Panc1 (cell line): ENCODE measurements at regions not wholly inside any gene's neighbourhood (a gene's known extent, or its start where the extent isn't known, plus 50 kb on each side); places are given as distances from the start of the nearest gene placed in this dataset.

Experiments used
- ATAC-seq: fragments of 200-7000 bp; cut with Tn5 transposase; 2 replicates; pipeline ENCODE4 v1.9.1; 2020; ENCODE audit warnings: mild to moderate bottlenecking, moderate library complexity
- BruUV-seq: library from RNA; stranded (reverse); fragments of 400-500 nt; replicated peaks from 2 replicates; lab custom pipeline; 2021; lab: Mats Ljungman, UMichigan
- CTCF ChIA-PET: fragments of 300-600 bp; sonication (Branson Sonifier 250); formaldehyde crosslinking; loops from one replicate; lab custom pipeline; 2022; ENCODE audit warnings: antibody characterized with exemption; lab: Charles Lee
- POLR2A ChIA-PET: fragments of 300-600 bp; sonication (Branson Sonifier 250); formaldehyde crosslinking; loops from one replicate; lab custom pipeline; 2022; ENCODE audit warnings: antibody characterized with exemption; lab: Charles Lee
- DNase-seq: peaks from one replicate; pipeline ENCODE4 v3.0.0-alpha.2; 2010; ENCODE audit warnings: low read depth, low spot score
- H3K27ac ChIP-seq: 2 replicates; pipeline ENCODE4 v1.5.1; 2011; ENCODE audit warnings: mild to moderate bottlenecking, low read length, inconsistent platforms
- H3K27me3 ChIP-seq: fragments of 200-500 bp; sonication (Bioruptor generic); 2 replicates; pipeline ENCODE4 v1.6.0; 2014; ENCODE audit warnings: low read length, inconsistent platforms; ENCODE audit not compliant: control insufficient read depth, insufficient read depth
- H3K36me3 ChIP-seq: fragments of 200-500 bp; sonication (Bioruptor generic); 2 replicates; pipeline ENCODE4 v1.5.1; 2014; ENCODE audit warnings: inconsistent platforms, mild to moderate bottlenecking, low read length, moderate library complexity; ENCODE audit not compliant: control insufficient read depth, insufficient read depth
- H3K4me1 ChIP-seq: 2 replicates; pipeline ENCODE4 v1.5.1; 2011; ENCODE audit warnings: inconsistent platforms, mild to moderate bottlenecking, low read length, moderate library complexity; ENCODE audit not compliant: control insufficient read depth, insufficient read depth
- H3K4me3 ChIP-seq, 2 experiments: 2 replicates each; pipeline ENCODE4 v1.5.1; 2011 to 2012; ENCODE audit warnings: low read depth in 2 of 2, low read length in 2 of 2, mild to moderate bottlenecking in 2 of 2, inconsistent platforms in 1 of 2, moderate library complexity in 1 of 2
- H3K9me3 ChIP-seq: fragments of 200-500 bp; sonication (Bioruptor generic); 2 replicates; pipeline ENCODE4 v1.5.1; 2014; ENCODE audit warnings: low read depth, mild to moderate bottlenecking, inconsistent platforms, low read length, moderate library complexity; ENCODE audit not compliant: control insufficient read depth, insufficient read depth
- POLR2AphosphoS5 ChIP-seq: IDR thresholded peaks from 2 replicates; pipeline ENCODE4 v1.6.1; 2012; ENCODE audit warnings: mild to moderate bottlenecking, low read depth, low read length, moderate library complexity
- SIN3A ChIP-seq: IDR thresholded peaks from 2 replicates; pipeline ENCODE4 v1.6.1; 2012; ENCODE audit warnings: low read depth, mild to moderate bottlenecking, low read length, moderate library complexity, borderline replicate concordance; ENCODE audit not compliant: insufficient read depth
- TCF7L2 ChIP-seq: IDR thresholded peaks from 2 replicates; pipeline ENCODE4 v1.6.1; 2011; ENCODE audit warnings: mild to moderate bottlenecking, low read depth, low read length, inconsistent platforms
- in situ Hi-C: cut with HindIII; loops from 2 replicates; pipeline ENCODE4 v1.10.0; 2016; ENCODE audit warnings: low sequenced_read_pairs, low pct_unique_long_range_greater_than_20kb
- intact Hi-C: fragments of 100-400 bp; cut with micrococcal nuclease; formaldehyde crosslinking; loops from one replicate; pipeline ENCODE4 v1.10.0; 2022; ENCODE audit not compliant: unreplicated experiment
- TF ChIP-seq, protein P1 (sequence below), 2 experiments: IDR thresholded peaks; 2 replicates each; pipeline ENCODE4 v1.6.1; 2011 to 2012; ENCODE audit warnings: low read depth in 2 of 2, control low read depth in 1 of 2, low read length in 1 of 2, mild to moderate bottlenecking in 1 of 2, moderate library complexity in 1 of 2; ENCODE audit not compliant: insufficient read depth in 1 of 2
- TF ChIP-seq, protein P2 (sequence below): fragments of 450-650 bp; IDR thresholded peaks from 2 replicates; pipeline ENCODE4 v1.5.1; 2017; ENCODE audit warnings: mild to moderate bottlenecking

DNA sequence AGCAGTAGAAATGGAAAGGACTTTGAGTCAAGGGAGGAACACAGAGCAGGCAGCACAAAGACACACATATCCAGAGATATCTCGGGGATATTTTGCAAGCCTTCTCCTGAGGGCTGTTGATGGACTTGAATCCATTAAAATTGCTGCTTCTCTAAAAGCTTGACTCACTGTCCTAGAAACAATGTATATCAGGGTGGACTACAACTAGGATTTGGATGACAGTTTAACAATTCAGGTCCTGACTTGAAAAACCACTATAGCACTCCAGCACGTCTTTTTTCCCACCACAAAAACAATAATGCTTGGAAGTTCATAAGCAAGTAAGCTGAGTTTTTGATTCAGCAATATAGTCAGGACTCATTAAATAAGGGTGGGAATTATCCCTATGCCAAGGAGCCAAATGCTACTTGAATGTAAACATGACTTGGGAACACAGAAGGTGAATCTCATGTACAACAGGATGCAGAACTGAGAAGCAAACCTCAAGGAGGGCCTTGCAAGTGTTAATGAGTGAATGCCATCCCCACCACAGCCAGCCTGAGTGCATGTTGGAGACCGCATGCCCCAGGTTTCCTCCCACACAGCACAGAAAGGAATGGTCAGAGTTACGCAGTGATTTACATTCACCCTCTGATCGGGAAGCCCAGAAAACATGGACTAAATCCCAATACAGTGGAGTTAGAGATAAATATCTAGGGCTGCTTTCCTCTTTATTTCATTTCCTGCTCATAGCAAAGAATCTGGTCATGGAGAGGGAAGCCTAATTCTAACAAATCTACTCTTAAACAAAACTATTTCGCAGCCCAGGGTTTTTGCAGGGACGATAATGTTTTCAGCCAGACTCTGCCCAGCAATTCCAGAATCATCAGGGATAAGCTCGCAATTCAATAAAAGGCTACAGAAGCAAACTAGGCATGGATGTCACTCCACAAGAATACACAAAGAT lies 98.4 kb upstream of the OR9G4 start:
- POLR2A ChIA-PET = no interaction called here
- Histone ChIP-seq H3K4me1 (no peaks in the 10 kb centered on the region), H3K9me3 (peaks cover 2% of the 10 kb centered on the region; the same call in 1 of the 2 replicates), H3K27ac (no peak overlapping the region), H3K36me3 (no peaks in the 10 kb centered on the region), H3K27me3 (no peaks in the 10 kb centered on the region), H3K4me3 (no peak overlapping the region)
- in situ Hi-C loops (loop anchor here (10.0 kb wide), 1 partner anchor 288 kb away; no protein-coding TSS in a partner anchor), intact Hi-C loops (no loop called here)
- ATAC-seq = no peak
- CTCF ChIA-PET = no interaction called here
- DNase-seq = no peak
- BruUV-seq = no TSS peak
- TF ChIP-seq, protein P1, sequence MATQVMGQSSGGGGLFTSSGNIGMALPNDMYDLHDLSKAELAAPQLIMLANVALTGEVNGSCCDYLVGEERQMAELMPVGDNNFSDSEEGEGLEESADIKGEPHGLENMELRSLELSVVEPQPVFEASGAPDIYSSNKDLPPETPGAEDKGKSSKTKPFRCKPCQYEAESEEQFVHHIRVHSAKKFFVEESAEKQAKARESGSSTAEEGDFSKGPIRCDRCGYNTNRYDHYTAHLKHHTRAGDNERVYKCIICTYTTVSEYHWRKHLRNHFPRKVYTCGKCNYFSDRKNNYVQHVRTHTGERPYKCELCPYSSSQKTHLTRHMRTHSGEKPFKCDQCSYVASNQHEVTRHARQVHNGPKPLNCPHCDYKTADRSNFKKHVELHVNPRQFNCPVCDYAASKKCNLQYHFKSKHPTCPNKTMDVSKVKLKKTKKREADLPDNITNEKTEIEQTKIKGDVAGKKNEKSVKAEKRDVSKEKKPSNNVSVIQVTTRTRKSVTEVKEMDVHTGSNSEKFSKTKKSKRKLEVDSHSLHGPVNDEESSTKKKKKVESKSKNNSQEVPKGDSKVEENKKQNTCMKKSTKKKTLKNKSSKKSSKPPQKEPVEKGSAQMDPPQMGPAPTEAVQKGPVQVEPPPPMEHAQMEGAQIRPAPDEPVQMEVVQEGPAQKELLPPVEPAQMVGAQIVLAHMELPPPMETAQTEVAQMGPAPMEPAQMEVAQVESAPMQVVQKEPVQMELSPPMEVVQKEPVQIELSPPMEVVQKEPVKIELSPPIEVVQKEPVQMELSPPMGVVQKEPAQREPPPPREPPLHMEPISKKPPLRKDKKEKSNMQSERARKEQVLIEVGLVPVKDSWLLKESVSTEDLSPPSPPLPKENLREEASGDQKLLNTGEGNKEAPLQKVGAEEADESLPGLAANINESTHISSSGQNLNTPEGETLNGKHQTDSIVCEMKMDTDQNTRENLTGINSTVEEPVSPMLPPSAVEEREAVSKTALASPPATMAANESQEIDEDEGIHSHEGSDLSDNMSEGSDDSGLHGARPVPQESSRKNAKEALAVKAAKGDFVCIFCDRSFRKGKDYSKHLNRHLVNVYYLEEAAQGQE (IDR thresholded peaks at IDR 0.05; ENCODE audit: insufficient read depth in 1 of 2, low read depth in 2 of 2, low read length in 1 of 2) = no peak
- no peak for TF ChIP-seq TCF7L2
- no peak for TF ChIP-seq SIN3A
- TF ChIP-seq, protein P2, sequence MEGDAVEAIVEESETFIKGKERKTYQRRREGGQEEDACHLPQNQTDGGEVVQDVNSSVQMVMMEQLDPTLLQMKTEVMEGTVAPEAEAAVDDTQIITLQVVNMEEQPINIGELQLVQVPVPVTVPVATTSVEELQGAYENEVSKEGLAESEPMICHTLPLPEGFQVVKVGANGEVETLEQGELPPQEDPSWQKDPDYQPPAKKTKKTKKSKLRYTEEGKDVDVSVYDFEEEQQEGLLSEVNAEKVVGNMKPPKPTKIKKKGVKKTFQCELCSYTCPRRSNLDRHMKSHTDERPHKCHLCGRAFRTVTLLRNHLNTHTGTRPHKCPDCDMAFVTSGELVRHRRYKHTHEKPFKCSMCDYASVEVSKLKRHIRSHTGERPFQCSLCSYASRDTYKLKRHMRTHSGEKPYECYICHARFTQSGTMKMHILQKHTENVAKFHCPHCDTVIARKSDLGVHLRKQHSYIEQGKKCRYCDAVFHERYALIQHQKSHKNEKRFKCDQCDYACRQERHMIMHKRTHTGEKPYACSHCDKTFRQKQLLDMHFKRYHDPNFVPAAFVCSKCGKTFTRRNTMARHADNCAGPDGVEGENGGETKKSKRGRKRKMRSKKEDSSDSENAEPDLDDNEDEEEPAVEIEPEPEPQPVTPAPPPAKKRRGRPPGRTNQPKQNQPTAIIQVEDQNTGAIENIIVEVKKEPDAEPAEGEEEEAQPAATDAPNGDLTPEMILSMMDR = no peak
- TF ChIP-seq POLR2AphosphoS5 = no peak

DNA sequence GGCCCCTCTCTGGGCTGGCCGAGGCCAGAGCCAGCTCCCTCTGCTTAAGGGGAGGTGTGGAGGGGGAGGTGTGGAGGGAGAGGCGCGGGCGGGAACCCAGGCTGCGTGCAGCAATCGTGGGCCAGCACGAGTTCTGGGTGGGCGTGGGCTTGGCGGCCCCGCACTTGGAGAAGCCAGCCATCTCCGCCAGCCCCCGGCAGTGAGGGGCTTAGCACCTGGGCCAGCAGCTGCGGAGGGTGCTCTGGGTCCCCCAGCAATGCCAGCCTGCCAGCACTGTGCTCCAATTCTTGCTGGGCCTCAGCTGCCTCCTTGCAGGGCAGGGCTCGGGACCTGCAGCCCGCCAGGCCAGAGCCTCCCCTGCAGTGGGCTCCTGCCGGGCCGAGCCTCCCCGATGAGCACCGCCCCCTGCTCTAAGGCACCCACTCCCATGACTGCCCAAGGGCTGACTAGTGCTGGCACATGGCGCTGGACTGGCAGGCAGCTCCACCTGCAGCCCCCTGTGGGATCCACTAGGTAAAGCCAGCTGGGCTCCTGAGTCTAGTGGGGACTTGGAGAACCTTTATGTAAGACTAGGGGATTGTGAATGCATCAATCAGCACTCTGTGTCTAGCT lies 96.7 kb upstream of the OR9G4 start:
- TF ChIP-seq SIN3A (no peak), POLR2AphosphoS5 (no peak), TCF7L2 (no peak)
- TF ChIP-seq, protein P1 (IDR thresholded peaks at IDR 0.05; ENCODE audit: insufficient read depth in 1 of 2, low read depth in 2 of 2, low read length in 1 of 2) = no peak
- TF ChIP-seq, protein P2 = no peak
- Histone ChIP-seq H3K9me3 (no peaks in the 10 kb centered on the region), H3K27ac (no peak overlapping the region), H3K4me1 (no peaks in the 10 kb centered on the region), H3K36me3 (no peaks in the 10 kb centered on the region), H3K27me3 (no peaks in the 10 kb centered on the region), H3K4me3 (no peak overlapping the region)
- ChIA-PET CTCF (no interaction called here), POLR2A (no interaction called here)
- ATAC-seq (no peak), DNase-seq (no peak)
- no TSS peak for BruUV-seq
- in situ Hi-C loops = loop anchor here (10.0 kb wide), 1 partner anchor 290 kb away; no protein-coding TSS in a partner anchor
- intact Hi-C loops = no loop called here
